ENCODE measurements at regions not wholly inside any gene's neighbourhood (a gene's known extent, or its start where the extent isn't known, plus 50 kb on each side); places are given as distances from the start of the nearest gene placed in this dataset.

- TF ChIP-seq CTCF (IDR thresholded peaks at IDR 0.05) (no peak), POLR2A (IDR thresholded peaks at IDR 0.05) (no peak)
These were observed 91.0 kb downstream of the NPAP1 start for GRCh38 chr15:24766511-24767133.

Measured in stomach (tissue), 4 donors.